Stimulated activated memory B cell treated with anti-CD40 and anti-IgM and Interleukin-4, amounts not matched to agents 10 μg/mL and 1 μg/mL and 100 μg/mL, for 72 hours (primary cell): ENCODE measurements at regions not wholly inside any gene's neighbourhood (a gene's known extent, or its start where the extent isn't known, plus 50 kb on each side); places are given as distances from the start of the nearest gene placed in this dataset.
"Not testable (repeated sequence)": the region's sequence is repeated elsewhere in the genome, so short reads cannot be mapped to it uniquely, and the experiment has no call there.

Source experiments
- ATAC-seq: fragments of 150-1000 bp; cut with Tn5 transposase; 2 replicates; pipeline ENCODE4 v1.10.0; 2021
- H3K27ac Mint-ChIP-seq: one replicate; pipeline ENCODE4 v1.8.0; 2022; ENCODE audit warnings: mild to moderate bottlenecking, mixed read lengths
- H3K27me3 Mint-ChIP-seq: one replicate; pipeline ENCODE4 v1.8.0; 2022; ENCODE audit warnings: mixed read lengths
- H3K36me3 Mint-ChIP-seq: one replicate; pipeline ENCODE4 v1.8.0; 2022; ENCODE audit warnings: mixed read lengths
- H3K4me1 Mint-ChIP-seq: one replicate; pipeline ENCODE4 v1.8.0; 2022; ENCODE audit warnings: mixed read lengths
- H3K4me3 Mint-ChIP-seq: one replicate; pipeline ENCODE4 v1.8.0; 2022; ENCODE audit warnings: mild to moderate bottlenecking, moderate library complexity, mixed read lengths
- H3K9me3 Mint-ChIP-seq: one replicate; pipeline ENCODE4 v1.8.0; 2022; ENCODE audit warnings: mixed read lengths

- no peak overlapping the region for H3K4me3 Mint-ChIP-seq
- H3K4me1 Mint-ChIP-seq, result no peaks in the 10 kb centered on the region
- no peak for ATAC-seq
- H3K27ac Mint-ChIP-seq, result no peak overlapping the region
- no peaks in the 10 kb centered on the region for H3K9me3 Mint-ChIP-seq
- peaks cover 3% of the 10 kb centered on the region for H3K27me3 Mint-ChIP-seq
- H3K36me3 Mint-ChIP-seq, result no peaks in the 10 kb centered on the region
Measured at GRCh38 chr7:121755818-121756552, 117.0 kb upstream of the PTPRZ1 start.

GRCh38 chr7:121755286-121755685 lies 117.7 kb upstream of the PTPRZ1 start:
- Mint-ChIP-seq H3K4me3 (no peak overlapping the region), H3K36me3 (no peaks in the 10 kb centered on the region), H3K27ac (no peak overlapping the region), H3K4me1 (no peaks in the 10 kb centered on the region), H3K9me3 (no peaks in the 10 kb centered on the region), H3K27me3 (peaks cover 6% of the 10 kb centered on the region)
- no peak for ATAC-seq

GRCh38 chr7:121753944-121754343 lies 119.0 kb upstream of the PTPRZ1 start:
- no peak for ATAC-seq
- Mint-ChIP-seq H3K4me1 (no peaks in the 10 kb centered on the region), H3K9me3 (no peaks in the 10 kb centered on the region), H3K4me3 (no peak overlapping the region), H3K27ac (no peak overlapping the region), H3K27me3 (peaks cover 6% of the 10 kb centered on the region), H3K36me3 (no peaks in the 10 kb centered on the region)

- H3K36me3 Mint-ChIP-seq, result no peaks in the 10 kb centered on the region
- H3K27me3 Mint-ChIP-seq, result peaks cover 6% of the 10 kb centered on the region
- H3K27ac Mint-ChIP-seq, result no peak overlapping the region
- no peak for ATAC-seq
- H3K4me1 Mint-ChIP-seq, result no peaks in the 10 kb centered on the region
- H3K4me3 Mint-ChIP-seq, result no peak overlapping the region
- no peaks in the 10 kb centered on the region for H3K9me3 Mint-ChIP-seq
Measured at GRCh38 chr7:121752706-121753105, 120.3 kb upstream of the PTPRZ1 start.

- no peak overlapping the region for H3K4me3 Mint-ChIP-seq
- no peak for ATAC-seq
- no peaks in the 10 kb centered on the region for H3K9me3 Mint-ChIP-seq
- H3K4me1 Mint-ChIP-seq, result no peaks in the 10 kb centered on the region
- peaks cover 6% of the 10 kb centered on the region for H3K27me3 Mint-ChIP-seq
- no peak overlapping the region for H3K27ac Mint-ChIP-seq
- no peaks in the 10 kb centered on the region for H3K36me3 Mint-ChIP-seq
Measured at GRCh38 chr7:121748546-121748945, 124.4 kb upstream of the PTPRZ1 start.

- no peaks in the 10 kb centered on the region for H3K9me3 Mint-ChIP-seq
- no peak overlapping the region for H3K27ac Mint-ChIP-seq
- peaks cover 2% of the 10 kb centered on the region for H3K27me3 Mint-ChIP-seq
- H3K4me1 Mint-ChIP-seq, result no peaks in the 10 kb centered on the region
- ATAC-seq, result no peak
- H3K4me3 Mint-ChIP-seq, result no peak overlapping the region
- H3K36me3 Mint-ChIP-seq, result no peaks in the 10 kb centered on the region
Measured at GRCh38 chr7:121745856-121746255, 127.1 kb upstream of the PTPRZ1 start.

GRCh38 chr7:121744877-121745276 lies 128.1 kb upstream of the PTPRZ1 start:
- H3K9me3 Mint-ChIP-seq, result no peaks in the 10 kb centered on the region
- H3K4me3 Mint-ChIP-seq, result no peak overlapping the region
- H3K27me3 Mint-ChIP-seq, result no peaks in the 10 kb centered on the region
- H3K4me1 Mint-ChIP-seq, result no peaks in the 10 kb centered on the region
- no peak for ATAC-seq
- no peak overlapping the region for H3K27ac Mint-ChIP-seq
- H3K36me3 Mint-ChIP-seq, result no peaks in the 10 kb centered on the region

- no peaks in the 10 kb centered on the region for H3K4me1 Mint-ChIP-seq
- H3K36me3 Mint-ChIP-seq, result no peaks in the 10 kb centered on the region
- H3K27me3 Mint-ChIP-seq, result no peaks in the 10 kb centered on the region
- no peak overlapping the region for H3K27ac Mint-ChIP-seq
- no peak overlapping the region for H3K4me3 Mint-ChIP-seq
- no peak for ATAC-seq
- no peaks in the 10 kb centered on the region for H3K9me3 Mint-ChIP-seq
Measured at GRCh38 chr7:121744319-121744718, 128.6 kb upstream of the PTPRZ1 start.

- Mint-ChIP-seq H3K36me3 (no peaks in the 10 kb centered on the region), H3K4me3 (no peak overlapping the region), H3K4me1 (no peaks in the 10 kb centered on the region), H3K27ac (no peak overlapping the region), H3K9me3 (no peaks in the 10 kb centered on the region), H3K27me3 (peaks cover 5% of the 10 kb centered on the region)
- ATAC-seq, result no peak
Measured at GRCh38 chr7:121741896-121742295, 131.1 kb upstream of the PTPRZ1 start.

- Mint-ChIP-seq H3K4me3 (no peak overlapping the region), H3K4me1 (no peaks in the 10 kb centered on the region), H3K27me3 (peaks cover 9% of the 10 kb centered on the region), H3K9me3 (no peaks in the 10 kb centered on the region), H3K27ac (no peak overlapping the region), H3K36me3 (no peaks in the 10 kb centered on the region)
- ATAC-seq, result no peak
Measured at GRCh38 chr7:121739465-121739864, 133.5 kb upstream of the PTPRZ1 start.

- peaks cover 8% of the 10 kb centered on the region for H3K9me3 Mint-ChIP-seq
- H3K36me3 Mint-ChIP-seq, result no peaks in the 10 kb centered on the region
- H3K4me1 Mint-ChIP-seq, result no peaks in the 10 kb centered on the region
- no peak overlapping the region for H3K27ac Mint-ChIP-seq
- no peak for ATAC-seq
- peaks cover 8% of the 10 kb centered on the region for H3K27me3 Mint-ChIP-seq
- no peak overlapping the region for H3K4me3 Mint-ChIP-seq
Measured at GRCh38 chr7:121730869-121731268, 142.1 kb upstream of the PTPRZ1 start.

GRCh38 chr7:121714559-121715303 lies 158.2 kb upstream of the PTPRZ1 start:
- Mint-ChIP-seq H3K9me3 (peaks cover 8% of the 10 kb centered on the region), H3K4me1 (no peaks in the 10 kb centered on the region), H3K27me3 (no peaks in the 10 kb centered on the region), H3K27ac (no peak overlapping the region), H3K36me3 (no peaks in the 10 kb centered on the region), H3K4me3 (no peak overlapping the region)
- no peak for ATAC-seq

- not testable (repeated sequence) for H3K9me3 Mint-ChIP-seq, H3K4me3 Mint-ChIP-seq, H3K36me3 Mint-ChIP-seq, H3K4me1 Mint-ChIP-seq, H3K27ac Mint-ChIP-seq, H3K27me3 Mint-ChIP-seq, ATAC-seq
Measured at GRCh38 chr7:121712961-121713360, 160.0 kb upstream of the PTPRZ1 start.

- H3K27me3 Mint-ChIP-seq, result no peaks in the 10 kb centered on the region
- H3K4me1 Mint-ChIP-seq, result no peaks in the 10 kb centered on the region
- no peaks in the 10 kb centered on the region for H3K36me3 Mint-ChIP-seq
- no peak overlapping the region for H3K4me3 Mint-ChIP-seq
- H3K9me3 Mint-ChIP-seq, result no peaks in the 10 kb centered on the region
- ATAC-seq, result no peak
- H3K27ac Mint-ChIP-seq, result no peak overlapping the region
Measured at GRCh38 chr7:121697731-121698316, 175.1 kb upstream of the PTPRZ1 start.

- no peaks in the 10 kb centered on the region for H3K9me3 Mint-ChIP-seq
- H3K4me3 Mint-ChIP-seq, result no peak overlapping the region
- H3K4me1 Mint-ChIP-seq, result no peaks in the 10 kb centered on the region
- no peak for ATAC-seq
- no peak overlapping the region for H3K27ac Mint-ChIP-seq
- no peaks in the 10 kb centered on the region for H3K36me3 Mint-ChIP-seq
- no peaks in the 10 kb centered on the region for H3K27me3 Mint-ChIP-seq
Measured at GRCh38 chr7:121696954-121697353, 176.0 kb upstream of the PTPRZ1 start.

- no peak overlapping the region for H3K4me3 Mint-ChIP-seq
- H3K27ac Mint-ChIP-seq, result no peak overlapping the region
- no peaks in the 10 kb centered on the region for H3K36me3 Mint-ChIP-seq
- ATAC-seq, result no peak
- no peaks in the 10 kb centered on the region for H3K4me1 Mint-ChIP-seq
- H3K9me3 Mint-ChIP-seq, result peaks cover 3% of the 10 kb centered on the region
- no peaks in the 10 kb centered on the region for H3K27me3 Mint-ChIP-seq
Measured at GRCh38 chr7:121689749-121690148, 183.2 kb upstream of the PTPRZ1 start.
